Stimulated activated CD8-positive, alpha-beta memory T cell treated with anti-CD3 and anti-CD28 coated beads, Interleukin-2, amount 100 ng/mL, for 1 hour (primary cell): ENCODE measurements at regions not wholly inside any gene's neighbourhood (a gene's known extent, or its start where the extent isn't known, plus 50 kb on each side); places are given as distances from the start of the nearest gene placed in this dataset.
"Not testable (repeated sequence)": the region's sequence is repeated elsewhere in the genome, so short reads cannot be mapped to it uniquely, and the experiment has no call there.

Experiments
- DNase-seq, 2 donors: peaks; one replicate each; pipeline ENCODE4 v3.0.0-alpha.2; 2020; ENCODE audit warnings: low read depth in 2 of 2

- DNase-seq, result no peak
Observed at GRCh38 chr15:22240403-22240802, 160.1 kb downstream of the OR4M2 start.

GRCh38 chr15:22240986-22241385, 160.7 kb downstream of the OR4M2 start:
- DNase-seq, result no peak

DNA sequence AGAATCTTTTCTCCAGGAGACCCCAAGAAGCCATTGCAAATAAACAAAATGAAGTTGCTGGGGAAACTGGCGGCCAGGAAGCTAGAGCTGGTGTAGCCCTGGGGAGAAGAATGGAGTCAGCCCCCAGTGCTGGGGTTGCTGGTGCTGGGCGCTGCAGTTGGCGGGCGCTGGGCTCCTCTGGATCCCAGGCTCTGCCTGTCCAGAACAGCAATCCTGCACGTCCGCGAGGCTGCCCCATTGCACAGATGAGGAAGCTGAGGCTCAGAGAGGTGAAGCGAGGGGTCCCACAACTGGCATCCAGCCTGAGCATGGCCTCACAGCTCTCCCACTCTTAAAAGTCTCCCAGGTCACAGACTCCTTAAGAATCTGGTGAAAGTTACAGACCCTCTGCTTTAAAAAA, 161.1 kb downstream of the OR4M2 start:
- no peak for DNase-seq

- DNase-seq, result not testable (repeated sequence)
Observed at GRCh38 chr15:22242311-22242710, 162.0 kb downstream of the OR4M2 start.

DNA sequence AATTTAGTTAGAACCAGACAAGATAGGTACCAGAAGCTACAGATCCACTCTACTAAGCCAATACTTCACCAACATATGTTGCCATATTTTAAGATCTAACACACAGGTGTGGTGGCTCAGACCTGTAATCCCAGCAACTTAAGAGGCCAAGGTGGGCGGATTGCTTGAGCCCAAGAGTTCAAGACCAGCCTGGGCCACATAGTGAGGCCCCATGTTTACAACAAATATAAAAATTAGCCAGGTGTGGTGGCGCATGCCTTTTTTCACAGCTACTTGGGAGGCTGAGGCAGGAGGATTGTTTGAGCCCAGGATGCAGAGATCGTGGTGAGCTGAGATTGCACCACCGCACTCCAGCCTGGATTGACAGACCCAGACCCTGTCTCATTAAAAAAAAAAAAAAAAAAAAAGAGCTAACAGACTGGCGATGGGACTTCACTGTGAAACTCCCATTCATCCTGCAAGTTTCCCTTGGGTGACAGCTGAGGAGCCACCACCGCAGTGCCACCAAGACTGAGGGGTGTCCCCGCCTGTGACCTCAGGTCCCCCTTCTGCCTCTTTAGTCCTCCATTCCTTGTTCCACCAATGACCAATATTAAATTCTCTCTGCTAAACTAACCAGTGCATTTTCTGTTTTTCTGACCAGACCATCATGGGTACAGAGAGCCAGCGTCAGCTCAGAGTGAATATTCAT, 163.3 kb downstream of the OR4M2 start:
- DNase-seq, result no peak

- DNase-seq, result not testable (repeated sequence)
Observed at GRCh38 chr15:22249511-22249910, 169.2 kb downstream of the OR4M2 start.

DNA sequence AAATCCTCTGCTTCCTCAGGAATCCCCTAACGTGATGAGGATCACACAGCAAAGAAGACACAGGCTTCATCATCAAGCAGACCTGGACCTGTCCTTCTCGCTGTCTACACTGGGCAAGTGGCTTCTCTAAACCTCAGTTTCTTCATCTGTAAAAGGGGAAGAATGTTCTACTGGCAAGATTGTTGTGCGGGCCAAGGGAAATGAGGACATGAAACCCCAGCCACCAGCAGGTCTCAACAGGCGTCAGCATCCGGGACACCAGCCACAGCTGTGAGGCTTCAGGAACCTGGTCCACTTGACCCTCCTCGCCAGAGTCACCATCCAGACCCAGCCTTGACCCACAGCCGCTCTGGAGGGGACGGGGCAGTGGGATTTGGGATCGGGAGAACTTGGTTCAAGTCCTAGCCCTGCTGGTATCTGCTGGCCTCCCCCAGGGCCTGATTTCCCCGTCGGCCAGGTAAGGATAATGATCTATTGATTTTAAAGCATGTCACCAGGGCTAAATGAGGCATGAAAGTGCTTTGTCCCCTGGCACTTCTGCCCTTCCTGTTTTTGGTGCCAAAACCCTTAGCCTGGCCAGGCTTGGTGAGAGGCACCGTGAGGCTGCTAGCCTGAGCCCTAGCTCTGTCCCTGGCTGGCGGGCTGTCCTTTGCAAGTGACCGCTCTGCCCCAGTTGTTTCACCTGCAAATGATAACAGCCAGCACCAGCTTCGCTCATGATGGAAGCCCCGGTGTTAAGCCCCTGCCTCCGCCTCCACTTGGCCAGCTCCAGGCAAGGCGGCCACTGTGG, 170.4 kb downstream of the OR4M2 start:
- not testable (repeated sequence) for DNase-seq

GRCh38 chr15:22251422-22251821, 171.1 kb downstream of the OR4M2 start:
- DNase-seq, result no peak

DNA sequence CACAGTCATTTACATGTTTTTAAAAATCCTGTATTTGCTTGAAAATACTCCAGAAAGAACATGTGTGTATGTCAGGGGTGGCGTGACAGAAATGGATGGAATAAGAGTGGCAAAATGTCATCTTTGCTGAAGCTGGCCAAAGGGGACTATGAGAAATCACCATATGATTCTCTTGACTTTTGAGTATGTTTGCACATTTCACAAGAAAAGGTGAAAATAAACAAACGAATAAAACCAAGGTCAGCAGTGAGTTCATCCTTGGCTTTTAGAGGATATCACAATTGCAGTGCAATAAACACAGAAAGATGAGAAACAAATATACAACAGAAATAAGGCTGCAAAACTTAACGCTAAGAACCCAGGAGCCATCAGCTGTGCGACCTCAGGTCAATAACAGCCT, 171.7 kb downstream of the OR4M2 start:
- DNase-seq, result not testable (repeated sequence)

DNA sequence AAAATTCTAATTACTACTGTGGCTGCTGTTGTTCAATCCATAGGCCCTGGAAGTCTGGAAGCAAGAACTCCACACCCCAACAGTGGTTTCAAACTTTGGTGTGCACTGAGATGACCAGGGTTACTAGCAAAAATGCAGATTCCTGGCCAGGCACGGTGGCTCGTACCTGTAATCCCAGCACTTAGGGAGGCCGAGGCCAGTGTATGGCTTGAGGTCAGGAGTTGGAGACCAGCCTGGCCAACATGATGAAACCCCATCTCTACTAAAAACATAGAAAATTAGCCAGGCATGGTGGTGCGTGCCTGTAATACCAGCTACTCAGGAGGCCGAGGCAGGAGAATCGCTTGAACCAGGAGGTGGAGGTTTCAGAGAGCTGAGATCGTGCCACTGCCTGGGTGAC, 172.2 kb downstream of the OR4M2 start:
- DNase-seq, result not testable (repeated sequence)

- DNase-seq, result not testable (repeated sequence)
Observed at GRCh38 chr15:22253002-22253675, 172.8 kb downstream of the OR4M2 start.

- no peak for DNase-seq
Observed at GRCh38 chr15:22253676-22254408, 173.5 kb downstream of the OR4M2 start.

DNA sequence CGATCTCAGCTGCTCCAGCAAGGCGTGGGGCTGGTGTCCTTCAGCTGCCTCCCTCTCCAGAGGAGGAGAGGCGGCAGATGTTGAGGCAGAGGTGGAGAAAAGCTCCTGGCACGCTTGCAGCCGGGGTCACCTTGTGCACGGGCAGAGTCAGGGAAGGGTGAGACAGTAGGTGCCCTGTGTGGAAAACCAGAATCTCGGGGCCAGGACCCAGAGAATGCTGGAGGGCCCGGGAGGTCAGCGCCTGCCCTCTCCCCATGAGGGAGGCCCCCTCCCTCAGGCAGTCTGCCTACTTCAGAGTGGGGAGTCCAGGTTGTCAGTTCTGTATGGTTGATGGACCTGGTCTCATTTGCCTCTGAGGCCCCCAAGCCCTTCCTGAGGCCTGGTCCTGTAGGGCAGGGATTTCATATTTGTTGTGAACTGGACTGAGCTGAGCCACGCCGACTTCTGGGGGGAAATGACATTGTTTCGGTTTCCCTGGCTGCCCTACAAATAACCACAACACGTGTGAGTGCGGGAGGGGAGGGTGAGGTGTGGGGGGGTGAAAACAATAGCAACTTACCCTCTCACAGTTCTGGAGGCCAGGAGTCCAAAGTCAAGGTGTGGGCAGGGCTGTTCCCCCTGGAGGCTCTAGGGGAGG, 174.2 kb downstream of the OR4M2 start:
- not testable (repeated sequence) for DNase-seq

DNA sequence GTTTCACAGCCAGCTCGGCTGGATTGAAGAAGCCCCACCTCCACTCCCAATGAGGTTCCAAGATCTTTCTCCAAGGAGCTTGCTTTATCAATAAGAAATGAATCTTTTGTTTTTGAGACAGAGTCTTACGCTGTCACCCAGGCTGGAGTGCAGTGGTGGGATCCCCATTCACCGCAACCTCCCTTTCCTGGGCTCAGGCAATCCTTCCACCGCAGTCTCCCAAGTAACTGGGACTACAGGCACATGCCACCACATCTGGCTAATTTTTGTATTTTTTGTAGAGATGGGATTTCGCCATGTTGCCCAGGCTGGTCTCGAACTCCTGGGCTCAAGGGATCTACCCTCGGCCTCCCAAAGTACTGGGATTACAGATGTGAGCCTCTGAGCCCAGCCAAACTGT, 175.3 kb downstream of the OR4M2 start:
- DNase-seq, result not testable (repeated sequence)

- DNase-seq, result not testable (repeated sequence)
Observed at GRCh38 chr15:22256389-22257046, 176.2 kb downstream of the OR4M2 start.

DNA sequence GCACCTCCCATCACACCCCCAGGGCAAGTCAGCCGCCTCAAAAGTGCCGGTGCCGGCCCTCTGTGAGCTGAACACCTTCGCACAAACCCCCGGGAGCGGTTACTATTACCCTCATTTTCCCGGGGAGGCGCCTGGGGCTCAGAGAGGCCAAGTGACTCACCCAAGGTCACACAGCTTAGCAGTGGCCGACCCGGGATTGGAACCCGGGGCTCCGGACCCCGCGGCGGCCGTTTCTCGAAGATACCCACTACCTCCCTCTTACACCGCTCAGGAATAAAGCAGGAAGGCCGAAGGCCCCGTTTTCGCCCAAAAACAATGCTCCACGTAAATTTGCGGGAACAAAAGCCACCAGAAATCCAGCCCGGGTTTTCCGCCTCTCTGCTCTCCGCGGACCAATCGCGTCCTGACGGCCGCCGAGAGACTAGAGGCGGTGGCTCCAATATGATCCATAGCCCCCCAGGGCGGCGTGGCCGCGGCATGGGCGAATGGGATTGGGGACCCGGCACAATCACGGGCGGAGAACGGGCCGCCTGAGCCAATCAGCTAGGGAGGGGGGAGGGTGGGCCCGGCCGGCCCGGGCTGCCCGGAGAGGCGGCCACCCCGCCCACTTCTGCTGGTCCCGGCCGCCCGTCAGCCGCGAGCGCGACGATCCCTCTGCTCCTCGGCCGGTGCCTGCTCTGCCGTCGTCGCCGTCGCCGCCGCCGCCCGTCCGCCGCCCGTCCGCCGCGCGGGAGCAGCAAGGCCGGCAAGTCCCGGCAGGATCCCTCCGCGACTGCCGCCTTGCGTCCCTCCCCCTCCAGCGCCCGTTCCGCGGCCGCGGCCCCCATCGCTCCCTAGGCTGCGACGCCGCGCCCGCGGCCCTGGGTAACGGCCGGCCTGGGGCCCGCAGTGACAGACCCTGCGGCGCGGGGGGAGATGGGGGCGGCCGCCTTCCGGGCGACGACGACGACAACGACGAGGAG, 177.0 kb downstream of the OR4M2 start:
- DNase-seq, result no peak

GRCh38 chr15:22258009-22258397, 177.7 kb downstream of the OR4M2 start:
- no peak for DNase-seq

- DNase-seq, result no peak
Observed at GRCh38 chr15:22258398-22259150, 178.2 kb downstream of the OR4M2 start.

- DNase-seq, result not testable (repeated sequence)
Observed at GRCh38 chr15:22259151-22259750, 178.9 kb downstream of the OR4M2 start.
